Activated T-cell treated with anti-CD3 and anti-CD28 coated beads for 24 hours (primary cell): ENCODE measurements at regions not wholly inside any gene's neighbourhood (a gene's known extent, or its start where the extent isn't known, plus 50 kb on each side); places are given as distances from the start of the nearest gene placed in this dataset.
"Not testable (repeated sequence)": the region's sequence is repeated elsewhere in the genome, so short reads cannot be mapped to it uniquely, and the experiment has no call there.

Experiments used
- DNase-seq: peaks from one replicate; pipeline ENCODE4 v3.0.0-alpha.2; 2020; ENCODE audit warnings: low read depth

DNA sequence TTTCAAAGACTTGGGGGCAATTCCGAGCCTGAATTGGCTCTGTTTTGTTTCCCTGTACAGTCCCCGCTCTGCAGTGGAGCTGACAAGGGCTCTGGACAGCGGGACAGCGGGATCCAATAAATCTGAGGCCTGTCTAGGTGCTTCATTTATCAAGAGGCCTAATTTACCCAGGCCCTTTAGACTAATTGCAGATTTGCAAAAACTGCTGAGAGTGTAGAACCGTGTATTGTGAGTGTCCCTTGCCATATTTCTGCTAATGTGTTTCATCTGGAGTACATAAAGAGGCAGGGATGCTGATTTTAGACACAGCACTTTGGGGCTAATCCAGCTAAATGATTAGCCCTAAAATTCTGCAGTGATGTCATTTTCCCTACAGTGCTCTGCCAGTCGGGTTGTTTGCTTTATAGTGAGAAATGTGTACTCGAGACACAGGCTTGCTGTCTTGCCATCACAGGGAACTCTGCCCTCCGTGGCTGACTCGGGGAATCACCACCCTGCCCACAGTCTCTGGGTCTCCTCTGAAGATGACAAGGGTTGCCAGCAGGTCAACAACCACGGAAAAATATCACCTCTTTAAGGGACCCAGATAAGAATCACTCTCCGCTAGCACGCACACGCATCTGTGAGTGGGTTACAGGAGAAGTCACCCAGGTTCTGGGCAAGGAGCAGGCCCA is 592.0 kb downstream of the BNC2 start:
- DNase-seq, result no peak

DNA sequence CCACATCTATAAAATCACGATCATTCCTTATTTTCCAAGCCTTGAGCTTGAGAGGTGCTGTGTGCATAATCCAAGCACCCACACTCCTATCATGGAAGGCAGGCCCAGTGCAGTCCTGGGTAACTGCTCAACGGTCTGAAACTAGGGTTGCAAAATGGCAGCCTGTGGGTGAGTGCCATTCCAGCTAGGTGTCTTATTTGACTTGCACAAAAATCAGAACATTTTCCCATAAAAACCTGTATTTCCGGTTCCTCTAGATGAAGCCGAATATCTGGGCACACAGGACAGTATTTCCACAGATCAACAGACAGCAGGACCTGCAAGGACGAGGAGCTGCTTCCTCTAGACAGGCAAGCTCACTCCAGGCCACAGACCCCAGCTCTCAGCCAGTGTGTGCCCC is 588.8 kb downstream of the BNC2 start:
- no peak for DNase-seq

DNA sequence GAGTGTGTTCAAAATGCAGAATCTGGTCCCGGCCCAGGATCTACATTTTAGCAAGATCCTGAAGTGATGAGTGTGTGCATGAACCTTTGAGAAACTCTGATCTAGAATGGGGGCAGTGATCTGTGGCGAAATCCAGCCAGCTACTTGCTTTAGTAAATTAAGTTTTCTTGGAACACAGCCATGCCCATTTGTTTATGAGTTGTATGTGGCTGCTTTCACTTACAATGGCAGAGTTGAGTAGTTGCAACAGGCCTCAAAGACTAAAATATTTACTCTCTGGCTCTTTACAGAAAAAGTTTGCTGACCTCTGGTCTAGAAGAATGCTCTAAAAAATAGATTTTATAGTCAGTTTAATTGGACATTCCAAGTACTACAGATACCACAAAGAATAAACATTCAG is 588.3 kb downstream of the BNC2 start:
- DNase-seq, result no peak

DNA sequence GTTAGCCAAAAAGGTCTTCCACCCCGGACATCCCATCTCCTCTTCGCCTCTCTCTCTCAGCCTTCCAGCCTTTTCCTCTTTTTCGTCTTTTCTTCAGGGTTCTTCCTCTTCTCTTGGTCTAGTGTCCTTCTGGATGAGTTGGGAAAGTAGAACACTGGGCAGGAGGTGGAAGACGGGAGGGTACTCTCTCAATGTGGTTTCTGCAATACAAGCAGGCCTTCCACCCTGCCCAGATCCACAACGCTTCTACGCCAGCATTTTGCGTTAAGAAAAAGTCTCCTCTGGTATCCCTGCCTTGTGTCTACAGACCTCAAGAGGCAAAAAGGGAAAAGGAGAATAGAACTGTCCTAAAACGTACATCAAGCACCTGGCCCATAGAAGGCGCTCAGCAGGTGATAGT is 587.8 kb downstream of the BNC2 start:
- no peak for DNase-seq

DNA sequence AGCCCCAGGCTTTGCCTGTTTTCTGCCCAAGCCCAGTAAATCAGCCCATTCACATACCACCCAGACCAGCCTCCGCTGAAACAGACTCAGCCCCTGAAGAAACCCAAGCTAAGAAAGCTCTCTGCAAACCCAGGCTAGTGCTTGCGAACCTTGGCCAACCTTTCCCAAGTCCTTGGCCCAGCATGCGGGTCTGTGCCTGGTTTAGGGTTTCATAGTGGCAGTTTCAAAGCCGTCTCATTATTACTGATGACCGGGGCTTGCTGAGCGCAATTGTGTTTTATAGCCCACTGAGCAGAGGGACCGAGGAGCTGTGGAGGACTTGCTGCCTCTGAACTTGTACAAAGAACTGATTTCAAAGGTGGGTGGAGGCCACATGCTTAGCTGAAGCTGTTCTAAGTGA is 584.3 kb downstream of the BNC2 start:
- no peak for DNase-seq

DNA sequence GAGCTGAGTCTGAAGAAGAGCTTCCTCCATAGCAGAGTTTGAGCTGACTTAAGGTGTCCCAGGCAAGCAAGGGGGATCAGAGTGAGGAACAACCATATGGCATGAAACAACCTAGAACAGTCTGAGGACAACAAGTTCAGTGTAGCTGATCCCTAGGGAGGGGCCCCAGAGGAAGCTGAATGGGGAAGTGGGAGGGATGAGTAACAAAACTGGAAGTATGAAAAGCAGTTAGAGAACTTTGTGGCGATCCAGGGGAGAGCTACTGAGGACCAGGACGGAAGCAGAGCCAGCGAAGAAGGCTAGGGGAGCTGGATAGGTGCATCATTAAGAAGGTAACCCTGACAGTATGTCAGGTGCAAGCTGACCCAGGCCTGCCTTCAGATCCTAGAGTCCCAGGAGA is 580.8 kb downstream of the BNC2 start:
- DNase-seq, result no peak

DNA sequence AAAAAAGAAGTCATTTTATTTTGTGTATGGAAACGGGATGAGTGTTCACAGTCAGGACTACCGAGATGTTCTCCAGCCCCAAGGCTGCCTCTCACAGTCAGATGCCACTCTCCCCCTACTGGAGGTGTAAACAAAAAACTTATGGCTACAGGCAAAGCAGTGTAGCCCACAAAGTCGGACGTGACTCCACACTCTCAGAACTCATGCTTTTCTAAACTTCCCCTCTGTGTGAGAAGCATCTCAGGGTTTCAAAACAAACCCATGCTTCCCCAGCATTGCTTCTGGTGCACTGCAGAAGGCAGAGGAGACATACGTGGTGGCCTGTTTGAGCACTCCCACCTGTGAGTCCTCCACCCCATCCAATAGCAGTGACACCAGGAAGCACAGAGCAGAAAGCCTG is 580.3 kb downstream of the BNC2 start:
- no peak for DNase-seq

DNA sequence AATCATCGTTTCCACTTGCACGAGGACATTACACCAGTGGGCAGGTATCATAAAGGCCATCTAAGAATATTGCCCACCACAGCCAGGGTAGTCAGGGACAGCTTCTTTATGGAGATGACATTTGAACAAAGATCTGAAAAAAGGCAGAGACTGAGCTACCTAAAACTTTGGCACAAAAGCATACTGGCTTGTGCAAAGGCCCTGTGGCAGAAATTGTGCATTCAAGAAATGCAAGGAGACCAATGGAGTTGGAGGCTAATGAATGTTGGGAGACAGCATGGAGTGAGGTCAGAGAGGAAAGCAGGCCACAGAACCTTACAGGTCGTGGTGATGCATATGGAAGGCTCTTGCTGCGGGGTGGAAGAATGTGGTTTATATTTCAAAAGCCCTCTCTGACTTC is 578.5 kb downstream of the BNC2 start:
- DNase-seq, result no peak

DNA sequence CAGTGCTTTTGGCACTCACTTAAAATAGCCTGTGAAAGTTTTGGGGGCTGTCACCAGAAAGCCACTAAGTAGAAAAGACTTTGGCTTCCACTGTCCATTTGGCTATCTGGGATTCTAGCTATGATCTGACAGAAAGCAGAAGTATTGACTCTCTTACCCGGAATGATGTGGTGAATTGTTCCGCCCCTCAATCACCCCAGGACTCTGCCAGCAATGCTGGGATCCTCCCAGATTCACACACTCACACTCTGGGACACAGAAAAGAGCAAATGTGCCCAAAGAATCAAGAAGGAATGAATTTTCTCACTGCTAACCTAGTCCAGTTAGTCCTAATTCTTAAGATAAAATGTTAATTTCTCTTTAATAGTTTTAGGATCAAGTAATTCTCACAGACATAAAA is 576.9 kb downstream of the BNC2 start:
- DNase-seq, result no peak

DNA sequence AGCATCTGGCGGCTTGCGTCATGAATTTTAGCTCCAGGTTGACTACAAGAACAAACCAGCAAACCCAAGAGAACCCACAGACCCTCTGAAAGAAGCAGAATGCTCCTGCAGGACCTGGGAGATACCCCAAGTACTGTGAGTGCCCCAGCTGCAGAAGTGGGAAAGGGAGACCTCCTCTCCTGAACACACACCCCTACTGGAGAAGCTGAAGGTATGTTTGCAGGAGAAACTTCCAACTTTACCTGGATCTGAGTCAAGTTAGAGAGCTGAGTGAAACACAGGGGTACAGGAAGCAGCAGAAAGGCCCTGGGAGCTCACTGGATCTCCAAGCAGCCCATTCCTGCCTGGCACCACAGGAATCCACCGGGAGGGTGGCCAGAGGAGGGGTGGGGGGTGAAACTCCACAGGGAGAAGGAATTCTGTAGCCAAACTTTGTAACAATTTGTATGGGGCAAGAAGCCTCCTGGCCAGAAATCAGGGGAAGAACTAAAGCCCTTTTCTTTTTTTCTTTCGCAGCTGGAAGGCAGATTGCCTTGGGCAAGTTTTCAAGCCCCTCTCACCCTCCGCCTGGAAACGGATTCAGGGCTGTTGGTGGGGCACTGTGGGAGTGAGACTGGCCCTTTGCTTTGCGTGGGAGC is 576.2 kb downstream of the BNC2 start:
- DNase-seq, result no peak

DNA sequence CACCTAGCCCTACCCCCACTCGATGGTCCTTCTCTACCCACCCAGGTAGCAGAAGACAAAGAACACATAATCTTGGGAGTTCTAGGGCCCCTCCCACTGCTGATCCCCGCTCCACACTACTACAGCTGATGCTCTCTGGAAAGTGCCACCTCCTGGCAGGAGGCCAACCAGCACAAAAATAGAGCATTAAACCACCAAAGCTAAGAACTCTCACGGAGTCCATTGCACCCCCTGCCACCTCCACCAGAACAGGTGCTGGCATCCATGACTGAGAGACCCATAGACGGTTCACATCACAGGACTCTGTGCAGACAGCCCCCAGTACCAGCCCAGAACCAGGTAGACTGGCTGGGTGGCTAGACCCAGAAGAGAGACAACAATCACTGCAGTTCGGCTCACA is 575.5 kb downstream of the BNC2 start:
- not testable (repeated sequence) for DNase-seq

DNA sequence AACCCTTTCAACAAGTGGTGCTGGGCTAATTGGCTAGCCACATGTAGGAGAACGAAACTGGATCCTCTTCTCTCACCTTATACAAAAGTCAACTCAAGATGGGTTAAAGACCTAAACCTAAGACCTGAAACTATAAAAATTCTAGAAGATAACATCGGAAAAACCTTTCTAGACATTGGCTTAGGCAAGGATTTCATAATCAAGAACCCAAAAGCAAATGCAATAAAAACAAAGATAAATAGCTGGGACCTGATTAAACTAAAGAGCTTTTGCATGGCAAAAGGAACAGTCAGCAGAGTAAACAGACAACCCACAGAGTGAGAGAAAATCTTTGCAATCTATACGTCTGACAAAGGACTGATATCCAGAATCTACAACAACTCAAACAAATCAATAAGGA is 571.1 kb downstream of the BNC2 start:
- not testable (repeated sequence) for DNase-seq

DNA sequence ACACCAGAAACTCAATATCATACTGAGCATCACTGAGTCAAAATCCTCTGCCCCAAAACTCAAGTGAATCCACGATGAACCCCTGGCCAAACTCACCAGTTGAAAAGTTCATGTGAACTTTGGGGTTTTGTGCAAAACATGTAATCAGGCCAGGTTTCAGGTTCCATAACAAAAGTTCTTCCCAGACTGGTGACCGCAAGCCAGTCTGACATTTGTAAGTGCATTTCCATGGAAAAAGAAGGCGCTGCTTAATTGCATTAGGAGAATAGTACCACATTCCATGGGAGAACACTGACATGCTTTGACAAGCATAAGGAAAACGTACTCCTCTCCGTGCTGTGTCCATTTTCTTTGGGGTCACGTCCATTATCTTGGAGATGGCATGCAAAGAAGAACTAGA is 567.0 kb downstream of the BNC2 start:
- no peak for DNase-seq

DNA sequence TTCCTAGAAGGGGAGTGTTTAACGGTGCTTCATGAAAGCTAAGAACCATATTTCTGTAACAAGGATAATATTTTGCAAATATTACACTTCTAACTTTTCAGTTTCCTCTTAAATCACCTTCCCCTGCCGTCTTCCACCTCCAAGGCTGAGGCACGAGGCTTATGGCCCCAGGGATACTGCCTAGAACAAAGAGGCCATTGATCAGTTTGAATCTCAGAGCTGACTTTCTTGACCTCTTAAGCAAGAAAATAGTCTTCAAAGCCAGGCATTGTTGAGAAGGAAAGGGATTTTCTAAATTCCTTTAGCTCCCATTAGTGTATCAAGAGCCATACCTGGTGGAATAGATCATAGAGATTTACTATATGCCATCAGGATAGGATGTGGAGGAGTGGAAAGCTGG is 566.2 kb downstream of the BNC2 start:
- no peak for DNase-seq

DNA sequence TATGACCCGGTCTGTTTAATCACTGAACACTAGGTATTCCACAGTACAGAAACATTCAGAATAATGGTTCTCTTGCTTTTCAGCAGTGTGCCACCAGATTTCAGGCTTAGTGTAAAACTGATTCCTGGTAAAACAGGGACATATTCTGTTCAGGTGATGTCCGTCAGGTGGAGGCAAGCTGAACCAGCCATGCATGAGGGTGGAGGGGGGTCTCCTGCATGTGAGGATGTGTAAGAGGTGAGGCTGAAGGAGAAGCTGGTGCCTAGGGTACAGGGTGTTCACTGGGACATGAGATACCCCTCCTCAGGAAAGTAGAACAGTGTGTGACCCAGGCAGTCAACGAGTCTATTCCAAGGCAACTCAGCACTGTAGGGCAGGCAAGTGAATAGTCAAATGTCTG is 563.9 kb downstream of the BNC2 start:
- no peak for DNase-seq

DNA sequence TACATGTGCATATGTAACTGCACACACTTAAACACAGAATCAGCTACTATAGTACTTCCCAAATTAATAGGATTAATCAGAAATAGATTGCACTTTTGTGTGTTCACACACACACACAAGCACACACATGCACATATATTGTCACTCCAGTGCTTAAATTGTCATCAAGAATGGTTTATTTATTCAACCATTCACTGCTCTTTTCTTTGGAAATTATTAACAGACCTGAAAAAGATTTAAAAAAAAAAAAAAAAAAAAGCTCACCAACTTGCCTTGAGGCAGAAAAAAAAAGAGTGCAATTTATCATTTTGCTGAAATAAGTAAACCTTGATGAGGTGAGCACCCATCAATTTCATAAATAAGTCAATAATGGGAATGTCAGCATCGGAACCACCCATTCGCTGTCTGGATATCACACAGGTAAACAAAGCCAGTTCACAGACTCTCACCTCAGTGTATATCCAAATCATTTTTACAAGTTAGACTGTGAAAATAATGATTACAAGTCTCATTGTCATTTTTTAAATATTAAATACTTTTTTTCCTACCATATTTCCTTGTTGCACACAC is 562.8 kb downstream of the BNC2 start:
- DNase-seq, result no peak

DNA sequence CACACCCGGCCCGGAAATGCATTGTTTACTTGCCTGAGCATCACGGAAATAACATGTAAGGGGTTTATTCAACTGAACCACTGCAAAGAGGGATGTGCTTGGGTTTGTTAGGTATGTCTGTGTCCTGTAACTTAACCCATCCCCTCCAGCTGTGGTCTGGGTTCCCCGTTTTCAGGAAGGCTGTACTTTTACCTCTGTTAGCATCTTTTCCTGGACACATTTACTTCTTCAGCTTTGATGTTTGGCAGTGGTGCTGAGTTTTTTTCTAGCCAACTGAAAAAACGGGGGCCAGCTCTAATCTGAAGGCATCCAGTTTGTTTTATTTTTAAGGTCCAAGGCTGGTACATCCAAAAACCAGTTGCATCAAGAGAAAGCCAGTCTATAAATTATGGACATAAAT is 561.8 kb downstream of the BNC2 start:
- no peak for DNase-seq

DNA sequence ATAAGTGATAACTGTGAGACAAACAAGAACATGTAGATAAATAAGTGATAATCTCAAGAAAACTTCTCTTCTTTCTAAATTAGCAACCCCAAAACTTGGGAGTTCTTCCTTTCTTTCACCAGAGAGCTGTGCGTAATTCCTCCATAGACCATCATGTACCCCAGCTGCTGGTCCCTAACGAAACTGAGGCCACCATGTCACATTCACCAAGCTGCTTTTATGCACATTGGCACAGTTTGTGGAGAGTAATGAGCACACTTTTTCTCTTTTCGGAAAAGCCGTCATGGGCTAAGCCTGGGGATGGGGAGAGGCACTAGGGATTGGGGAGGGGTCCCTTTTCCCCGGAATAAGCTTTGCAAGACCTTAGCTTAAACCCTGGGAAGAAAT is 561.4 kb downstream of the BNC2 start:
- DNase-seq, result no peak

DNA sequence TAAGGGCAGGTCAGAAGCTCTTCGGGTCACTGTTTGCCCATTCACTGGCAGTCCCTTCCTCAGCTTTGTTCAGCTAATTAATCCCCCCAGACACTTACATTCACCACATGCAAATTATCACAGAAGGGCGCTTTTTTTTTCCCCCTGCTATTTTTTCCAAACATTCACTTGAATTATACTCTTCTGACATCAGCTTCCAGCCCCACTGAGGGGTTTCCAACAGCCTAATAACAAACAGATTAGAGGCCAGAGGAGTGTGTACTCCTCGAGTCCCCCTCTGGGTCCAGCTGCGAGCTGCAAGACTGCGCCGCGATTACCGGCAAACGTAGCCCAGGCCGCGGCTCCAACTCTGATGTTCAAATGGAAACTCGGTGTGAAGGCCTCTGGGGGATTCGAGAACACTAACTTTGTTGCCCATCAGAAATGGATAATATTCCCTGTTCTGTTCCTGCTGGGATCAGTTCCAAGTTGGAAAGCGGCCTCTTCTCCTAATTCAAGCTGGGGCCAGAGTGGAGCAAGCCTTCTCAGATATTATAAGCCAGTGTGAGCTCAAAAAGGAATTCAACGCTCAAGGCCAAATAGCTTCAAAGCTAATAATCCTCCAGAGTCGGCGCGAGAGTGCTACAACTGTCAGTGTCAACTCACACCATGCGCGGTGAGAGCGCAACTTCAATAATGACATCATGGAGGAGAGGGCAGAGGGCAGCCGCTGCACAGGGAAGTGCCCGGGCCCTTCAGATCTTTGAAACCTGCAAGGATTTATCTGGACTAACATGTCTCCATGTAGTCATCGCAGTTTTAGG is 560.8 kb downstream of the BNC2 start:
- DNase-seq, result no peak

DNA sequence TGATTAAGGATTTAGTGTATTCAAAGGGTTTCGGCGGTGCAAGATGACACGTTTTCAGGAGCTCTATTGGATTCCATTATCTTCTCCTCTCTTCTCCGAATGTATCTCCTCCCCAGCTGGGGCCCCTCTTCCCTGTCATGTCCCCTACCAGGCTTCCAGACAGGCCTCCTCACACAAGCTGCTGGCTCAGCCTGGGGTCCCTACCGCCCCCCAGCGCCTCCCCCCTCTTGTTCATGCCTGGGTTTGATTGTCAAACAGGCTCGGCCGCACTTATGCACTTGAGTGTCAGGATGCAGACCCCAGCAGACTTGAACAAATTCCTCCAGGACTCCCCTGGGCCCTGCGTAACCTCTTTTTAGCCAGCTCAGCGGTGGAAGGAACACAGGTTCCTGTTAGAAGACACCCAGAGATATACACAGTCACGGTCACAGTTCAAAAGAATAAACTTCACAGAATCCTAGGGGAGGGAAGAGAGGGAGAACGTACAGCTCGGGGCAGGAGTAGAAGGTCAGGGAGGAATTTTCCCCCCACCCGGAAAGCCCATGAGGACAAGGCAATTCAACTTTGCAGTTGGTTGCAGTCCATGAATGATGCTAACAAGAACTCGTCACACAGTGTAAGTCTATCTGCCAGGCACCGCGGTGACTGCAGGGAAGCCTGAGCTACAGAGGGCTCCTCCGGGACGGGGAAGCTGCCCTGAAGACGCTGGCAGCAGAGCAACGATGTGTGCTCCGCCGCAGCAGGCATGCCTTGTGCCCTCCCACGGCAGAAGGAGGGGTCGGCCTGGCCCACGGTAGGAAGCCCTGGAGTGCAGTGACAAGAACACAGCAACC is 560.0 kb downstream of the BNC2 start:
- DNase-seq, result no peak

DNA sequence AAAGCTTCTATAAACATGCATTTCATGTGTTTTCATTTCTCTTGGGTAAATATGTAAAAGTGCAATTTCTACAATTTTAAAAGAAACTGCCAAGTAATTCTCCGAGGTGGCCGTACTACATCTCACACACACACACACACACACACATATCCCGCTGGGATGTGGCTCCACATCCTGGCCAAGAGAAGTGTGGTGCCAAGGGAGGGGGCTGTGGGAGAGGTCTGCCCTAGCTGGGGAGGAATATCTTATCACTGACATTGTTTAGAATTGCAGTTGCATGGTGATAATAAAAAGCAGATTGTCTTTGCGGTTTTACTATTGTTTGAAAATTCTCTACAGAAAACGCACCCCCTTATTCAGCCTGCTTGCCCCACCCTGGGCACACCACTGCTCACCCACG is 558.4 kb downstream of the BNC2 start:
- DNase-seq, result no peak

DNA sequence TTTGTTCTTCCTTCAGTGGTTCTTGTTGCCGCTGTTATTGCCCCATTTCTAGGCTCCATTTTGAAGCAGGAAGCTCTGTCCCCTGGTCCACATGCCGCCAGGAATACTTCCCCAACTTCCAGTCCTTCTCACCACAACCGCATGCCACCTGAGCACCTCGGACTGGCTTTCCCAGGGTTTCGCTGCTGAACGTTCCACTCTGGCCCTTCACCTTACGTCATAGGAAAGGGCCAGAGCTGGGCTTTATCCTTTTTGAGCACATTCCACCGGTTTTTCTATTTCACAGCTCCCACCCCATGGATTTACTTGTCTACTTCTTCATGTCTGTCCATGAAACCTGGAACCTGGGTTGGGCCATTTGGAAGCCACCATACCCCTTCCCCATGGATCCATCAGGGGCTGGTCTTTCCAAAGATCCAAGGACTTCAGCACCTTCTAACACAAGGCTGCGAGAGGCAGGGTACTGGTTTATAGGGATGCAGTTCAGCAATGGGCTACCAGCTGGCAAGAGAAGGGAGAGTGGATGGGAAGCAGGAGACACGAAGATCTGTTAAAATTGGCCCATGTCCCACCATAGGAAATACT is 557.4 kb downstream of the BNC2 start:
- no peak for DNase-seq
